ENCODE measurements at regions not wholly inside any gene's neighbourhood (a gene's known extent, or its start where the extent isn't known, plus 50 kb on each side); places are given as distances from the start of the nearest gene placed in this dataset.

GRCh38 chr4:185965426-185966384 is 103.3 kb upstream of the TLR3 start:
- Histone ChIP-seq H3K27ac (ENCODE audit: low read depth, low read length, poor library complexity, severe bottlenecking) (peak overlapping the region; percentile 87), H3K36me3 (ENCODE audit: insufficient read depth, low read length) (no peaks in the 10 kb centered on the region), H3K9me3 (ENCODE audit: low read length) (peaks cover 5% of the 10 kb centered on the region; the same call in 1 of the 2 replicates), H3K4me2 (ENCODE audit: low read length) (peak overlapping the region; percentile 78), H3K4me3 (ENCODE audit: low read depth, low read length, poor library complexity, severe bottlenecking) (peak overlapping the region; percentile 20), H3K27me3 (ENCODE audit: insufficient read depth, low read length) (no peaks in the 10 kb centered on the region), H3K79me2 (ENCODE audit: insufficient read depth, low read length) (no peaks in the 10 kb centered on the region), H3K9me2 (ENCODE audit: low read depth, low read length) (no peaks in the 10 kb centered on the region), H4K20me1 (ENCODE audit: insufficient read depth, low read length) (no peaks in the 10 kb centered on the region), H3K9ac (ENCODE audit: low read length) (peak overlapping the region; percentile 56), H2AFZ (ENCODE audit: low read length) (peak overlapping the region; percentile 97), H3F3A (ENCODE audit: insufficient read depth, low read length) (0 out of 2 replicates have a peak, but pooled peaks cover 4% of the 10 kb centered on the region), H3K4me1 (ENCODE audit: insufficient read depth, low read length, severe bottlenecking) (peaks cover 29% of the 10 kb centered on the region)
- TF ChIP-seq EZH2 (IDR thresholded peaks at IDR 0.05; ENCODE audit: borderline replicate concordance, low read length) (no peak), CTCF (IDR thresholded peaks at IDR 0.05; ENCODE audit: low read length) (no peak)

DNA sequence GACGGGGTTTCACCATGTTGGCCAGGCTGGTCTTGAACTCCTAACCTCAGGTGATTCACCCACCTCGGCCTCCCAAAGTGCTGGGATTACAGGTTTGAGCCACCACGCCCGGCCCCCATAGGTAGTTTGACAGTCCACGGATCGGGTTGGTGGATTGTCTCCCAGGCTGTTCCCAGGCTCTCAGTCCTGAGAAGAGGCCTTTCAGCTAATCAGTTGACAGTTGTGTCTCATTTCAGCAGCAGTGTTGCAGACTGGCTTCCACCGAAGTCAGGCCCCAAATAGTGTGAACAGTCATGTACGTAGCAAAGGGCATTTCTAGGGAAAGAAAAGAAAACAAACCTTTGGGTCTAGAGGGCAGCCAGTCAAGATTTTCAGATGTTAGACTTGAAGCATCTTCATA is 102.4 kb upstream of the TLR3 start:
- no peak overlapping the region for H3K4me3 ChIP-seq (ENCODE audit: low read depth, low read length, poor library complexity, severe bottlenecking)
- no peak overlapping the region; the same call in 1 of the 2 replicates for H3K4me2 ChIP-seq (ENCODE audit: low read length)
- TF ChIP-seq EZH2 (IDR thresholded peaks at IDR 0.05; ENCODE audit: borderline replicate concordance, low read length) (no peak), CTCF (IDR thresholded peaks at IDR 0.05; ENCODE audit: low read length) (no peak)

GRCh38 chr4:185966997-185967775 is 101.8 kb upstream of the TLR3 start:
- Histone ChIP-seq H2AFZ (ENCODE audit: low read length) (no peak overlapping the region), H3K4me3 (ENCODE audit: low read depth, low read length, poor library complexity, severe bottlenecking) (no peak overlapping the region), H3K27ac (ENCODE audit: low read depth, low read length, poor library complexity, severe bottlenecking) (peak overlapping the region; percentile 87), H3K9ac (ENCODE audit: low read length) (no peak overlapping the region; the same call in 1 of the 2 replicates), H3K36me3 (ENCODE audit: insufficient read depth, low read length) (no peaks in the 10 kb centered on the region), H3K9me3 (ENCODE audit: low read length) (no peaks in the 10 kb centered on the region), H3K4me1 (ENCODE audit: insufficient read depth, low read length, severe bottlenecking) (peaks cover 29% of the 10 kb centered on the region), H3K9me2 (ENCODE audit: low read depth, low read length) (no peaks in the 10 kb centered on the region), H3K79me2 (ENCODE audit: insufficient read depth, low read length) (no peaks in the 10 kb centered on the region), H3K27me3 (ENCODE audit: insufficient read depth, low read length) (no peaks in the 10 kb centered on the region), H4K20me1 (ENCODE audit: insufficient read depth, low read length) (no peaks in the 10 kb centered on the region), H3K4me2 (ENCODE audit: low read length) (no peak overlapping the region), H3F3A (ENCODE audit: insufficient read depth, low read length) (0 out of 2 replicates have a peak, but pooled peaks cover 4% of the 10 kb centered on the region)
- TF ChIP-seq CTCF (IDR thresholded peaks at IDR 0.05; ENCODE audit: low read length): no peak
- TF ChIP-seq EZH2 (IDR thresholded peaks at IDR 0.05; ENCODE audit: borderline replicate concordance, low read length): no peak

More for the DNA sequence above, 102.4 kb upstream of the TLR3 start:
- Histone ChIP-seq H3K9me2 (ENCODE audit: low read depth, low read length) (no peaks in the 10 kb centered on the region), H3F3A (ENCODE audit: insufficient read depth, low read length) (0 out of 2 replicates have a peak, but pooled peaks cover 4% of the 10 kb centered on the region), H3K4me1 (ENCODE audit: insufficient read depth, low read length, severe bottlenecking) (peaks cover 29% of the 10 kb centered on the region), H2AFZ (ENCODE audit: low read length) (no peak overlapping the region), H3K9ac (ENCODE audit: low read length) (no peak overlapping the region; the same call in 1 of the 2 replicates), H3K27me3 (ENCODE audit: insufficient read depth, low read length) (no peaks in the 10 kb centered on the region), H3K27ac (ENCODE audit: low read depth, low read length, poor library complexity, severe bottlenecking) (peak overlapping the region; percentile 87), H3K36me3 (ENCODE audit: insufficient read depth, low read length) (no peaks in the 10 kb centered on the region), H3K79me2 (ENCODE audit: insufficient read depth, low read length) (no peaks in the 10 kb centered on the region), H4K20me1 (ENCODE audit: insufficient read depth, low read length) (no peaks in the 10 kb centered on the region), H3K9me3 (ENCODE audit: low read length) (no peaks in the 10 kb centered on the region)

Data from OCI-LY1 (cell line).